Left lung (tissue), 4 donors: ENCODE measurements at regions not wholly inside any gene's neighbourhood (a gene's known extent, or its start where the extent isn't known, plus 50 kb on each side); places are given as distances from the start of the nearest gene placed in this dataset.

ENCODE experiments used
- ATAC-seq: fragments of 200-7000 bp; cut with Tn5 transposase; one replicate; pipeline ENCODE4 v1.9.1; 2020; ENCODE audit warnings: moderate library complexity
- DNase-seq, 4 donors: peaks; one replicate each; pipeline ENCODE4 v3.0.0-alpha.2; 2013 to 2020
- H3K27ac ChIP-seq, 2 donors: fragments of 200-600 bp; sonication (generic) in 1 of 2; one replicate each; pipeline versions ENCODE4 v1.5.0 to v1.8.0; 2020 to 2021
- H3K27me3 ChIP-seq, 2 donors: fragments of 200-600 bp; sonication (generic) in 1 of 2; one replicate each; pipeline versions ENCODE4 v1.5.0 to v1.8.0; 2020 to 2021
- H3K36me3 ChIP-seq, 2 donors: fragments of 200-600 bp; sonication (generic) in 1 of 2; one replicate each; pipeline versions ENCODE4 v1.5.0 to v1.8.0; 2020 to 2021
- H3K4me1 ChIP-seq, 2 donors: fragments of 200-600 bp; one replicate each; pipeline ENCODE4 v1.8.0; 2021
- H3K4me3 ChIP-seq, 2 donors: fragments of 200-600 bp; sonication (generic) in 1 of 2; one replicate each; pipeline versions ENCODE4 v1.5.0 to v1.8.0; 2020 to 2021; ENCODE audit warnings: mild to moderate bottlenecking in 1 of 2
- H3K9me3 ChIP-seq, 2 donors: fragments of 200-600 bp; sonication (generic) in 1 of 2; one replicate each; pipeline versions ENCODE4 v1.5.0 to v1.8.0; 2020 to 2021
- intact Hi-C, 2 donors: fragments of 100-400 bp; cut with DNase I; formaldehyde crosslinking; loops; one replicate each; pipeline versions ENCODE4 v1.11.2 to v1.14.2; 2022
- TF ChIP-seq, protein P1 (sequence below), 2 donors: fragments of 200-600 bp; sonication (generic) in 1 of 2; IDR thresholded peaks; one replicate each; pipeline versions ENCODE4 v1.5.0 to v1.8.0; 2021; ENCODE audit warnings: antibody characterized with exemption in 2 of 2
- donor health status: DM: no; HTN: yes; CAD: no.
- donor health status: DM: no; HTN: no; CAD: no.

DNA sequence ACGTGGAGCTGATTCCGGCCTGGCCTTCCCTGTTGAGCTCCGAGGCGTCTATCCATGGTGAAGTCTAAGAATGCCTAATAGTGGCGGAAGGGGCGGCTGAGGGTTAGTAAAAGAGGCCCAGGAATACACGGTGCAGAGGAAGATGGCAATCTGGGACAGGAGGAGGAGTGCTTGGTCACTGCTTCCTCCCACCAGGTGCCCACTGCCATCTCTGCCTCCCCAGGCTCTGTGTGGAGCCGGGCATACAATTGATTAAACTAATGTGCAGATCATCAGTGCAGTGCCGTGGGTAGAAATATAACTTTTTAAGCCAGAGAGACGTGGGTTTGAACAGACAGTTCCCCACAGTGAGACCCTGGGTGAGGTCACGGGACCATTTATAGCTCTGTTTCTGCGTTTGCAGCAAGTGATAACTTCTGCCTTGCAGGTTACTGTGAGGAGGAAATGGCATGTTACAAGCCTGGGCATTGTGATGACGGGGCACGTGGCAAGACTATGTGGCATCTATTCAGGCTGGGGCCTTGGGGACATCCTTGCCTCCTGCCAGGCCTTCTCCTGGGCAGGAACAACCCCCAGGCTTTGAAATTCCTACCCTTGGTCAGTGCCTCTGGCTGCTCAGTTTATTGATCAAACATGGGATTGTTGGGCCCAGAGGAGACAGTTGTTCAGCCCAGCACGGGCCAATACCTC, 204.9 kb downstream of the ASB1 start:
- DNase-seq (no peak), ATAC-seq (no peak)
- TF ChIP-seq, protein P1, sequence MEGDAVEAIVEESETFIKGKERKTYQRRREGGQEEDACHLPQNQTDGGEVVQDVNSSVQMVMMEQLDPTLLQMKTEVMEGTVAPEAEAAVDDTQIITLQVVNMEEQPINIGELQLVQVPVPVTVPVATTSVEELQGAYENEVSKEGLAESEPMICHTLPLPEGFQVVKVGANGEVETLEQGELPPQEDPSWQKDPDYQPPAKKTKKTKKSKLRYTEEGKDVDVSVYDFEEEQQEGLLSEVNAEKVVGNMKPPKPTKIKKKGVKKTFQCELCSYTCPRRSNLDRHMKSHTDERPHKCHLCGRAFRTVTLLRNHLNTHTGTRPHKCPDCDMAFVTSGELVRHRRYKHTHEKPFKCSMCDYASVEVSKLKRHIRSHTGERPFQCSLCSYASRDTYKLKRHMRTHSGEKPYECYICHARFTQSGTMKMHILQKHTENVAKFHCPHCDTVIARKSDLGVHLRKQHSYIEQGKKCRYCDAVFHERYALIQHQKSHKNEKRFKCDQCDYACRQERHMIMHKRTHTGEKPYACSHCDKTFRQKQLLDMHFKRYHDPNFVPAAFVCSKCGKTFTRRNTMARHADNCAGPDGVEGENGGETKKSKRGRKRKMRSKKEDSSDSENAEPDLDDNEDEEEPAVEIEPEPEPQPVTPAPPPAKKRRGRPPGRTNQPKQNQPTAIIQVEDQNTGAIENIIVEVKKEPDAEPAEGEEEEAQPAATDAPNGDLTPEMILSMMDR (IDR thresholded peaks at IDR 0.05): no peak
- Histone ChIP-seq H3K4me1 (no peaks in the 10 kb centered on the region), H3K36me3 (no peaks in the 10 kb centered on the region), H3K4me3 (no peak overlapping the region), H3K27me3 (no peaks in the 10 kb centered on the region), H3K27ac (no peak overlapping the region), H3K9me3 (no peaks in the 10 kb centered on the region)
- intact Hi-C loops: no loop called here

DNA sequence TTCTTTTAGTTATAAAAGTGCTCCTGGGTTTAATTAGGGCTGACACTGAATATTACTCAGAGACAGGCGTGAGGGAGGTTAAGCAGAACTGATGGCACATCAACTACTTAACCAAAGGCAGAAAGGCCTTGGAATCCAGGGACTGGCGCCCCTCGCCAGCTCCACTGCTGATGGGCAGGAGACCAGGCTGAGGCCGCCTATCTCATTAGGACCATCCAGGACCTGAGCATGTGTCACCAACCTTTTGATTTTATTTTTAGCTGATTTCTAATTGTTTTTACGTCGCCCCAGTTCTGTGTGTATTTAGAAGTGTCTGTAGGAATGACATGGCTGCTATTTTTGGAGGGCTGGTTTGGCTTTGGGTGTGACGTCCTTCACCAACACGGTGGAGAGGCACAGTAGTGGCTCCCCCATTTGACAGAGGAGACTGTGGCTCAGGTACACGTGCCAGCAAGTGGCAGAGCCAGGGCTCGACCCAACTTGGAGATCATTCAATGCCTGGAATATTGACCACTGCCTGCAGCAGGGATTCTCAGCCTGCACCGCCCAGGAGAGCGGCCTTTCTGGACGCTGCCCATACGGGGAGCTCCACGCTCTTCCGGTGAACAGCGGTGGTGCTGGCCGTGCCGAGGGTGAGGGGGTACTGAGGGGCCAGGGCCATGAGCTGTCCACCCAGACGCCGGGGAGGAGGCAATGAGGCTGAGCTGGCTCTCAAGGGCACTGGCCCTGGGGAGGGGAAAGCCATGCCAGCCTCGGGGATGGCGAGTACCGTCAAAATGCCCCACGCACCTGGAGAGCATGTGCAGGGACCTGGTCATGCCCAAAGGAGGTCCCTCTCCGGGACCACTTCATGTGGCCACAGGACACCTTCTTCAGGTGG, 205.7 kb downstream of the ASB1 start:
- Histone ChIP-seq H3K27ac (no peak overlapping the region), H3K4me1 (no peaks in the 10 kb centered on the region), H3K36me3 (no peaks in the 10 kb centered on the region), H3K9me3 (no peaks in the 10 kb centered on the region), H3K27me3 (no peaks in the 10 kb centered on the region), H3K4me3 (no peak overlapping the region)
- DNase-seq (no peak), ATAC-seq (no peak)
- intact Hi-C loops: no loop called here
- TF ChIP-seq, protein P1 (IDR thresholded peaks at IDR 0.05): no peak

DNA sequence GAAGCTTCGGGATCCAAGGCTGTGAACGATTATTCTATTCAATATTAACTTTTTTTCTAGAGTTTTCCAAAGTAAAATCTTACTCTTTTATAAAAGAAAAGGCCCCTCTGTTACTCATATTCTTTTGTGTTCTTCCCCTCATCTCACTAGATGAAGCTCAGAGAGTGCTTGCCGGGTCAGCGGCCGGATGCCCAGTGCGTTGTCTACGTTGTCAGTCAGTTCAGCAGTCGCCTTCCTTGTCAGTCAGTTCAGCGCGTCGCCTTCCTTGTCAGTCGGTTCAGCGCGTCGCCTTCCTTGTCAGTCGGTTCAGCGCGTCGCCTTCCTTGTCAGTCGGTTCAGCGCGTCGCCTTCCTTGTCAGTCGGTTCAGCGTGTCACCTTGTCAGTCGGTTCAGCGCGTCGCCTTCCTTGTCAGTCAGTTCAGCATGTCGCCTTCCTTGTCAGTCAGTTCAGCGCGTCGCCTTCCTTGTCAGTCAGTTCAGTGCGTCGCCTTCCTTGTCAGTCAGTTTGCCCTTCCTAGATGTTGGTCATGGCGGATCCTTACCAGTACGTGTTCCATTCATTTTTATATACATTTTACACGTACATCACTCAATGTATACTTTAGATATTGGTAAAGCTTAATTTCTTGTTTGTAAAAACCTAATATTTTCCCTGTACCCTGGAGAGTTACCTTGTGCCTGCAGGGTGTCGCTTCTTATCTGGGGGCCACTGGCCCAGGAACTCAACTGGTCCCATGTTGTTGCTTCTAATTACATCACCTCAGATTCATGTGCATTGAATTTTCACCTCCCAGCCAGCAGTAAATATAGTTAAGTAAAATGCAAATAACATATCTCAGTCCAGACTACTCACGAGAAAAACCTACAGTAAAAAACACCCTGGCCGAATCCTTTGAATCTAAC, 206.9 kb downstream of the ASB1 start:
- Histone ChIP-seq H3K27me3 (no peaks in the 10 kb centered on the region), H3K36me3 (no peaks in the 10 kb centered on the region), H3K27ac (no peak overlapping the region), H3K9me3 (no peaks in the 10 kb centered on the region), H3K4me3 (no peak overlapping the region), H3K4me1 (no peaks in the 10 kb centered on the region)
- no peak for ATAC-seq
- TF ChIP-seq, protein P1 (IDR thresholded peaks at IDR 0.05): no peak
- no peak for DNase-seq
- intact Hi-C loops: no loop called here

DNA sequence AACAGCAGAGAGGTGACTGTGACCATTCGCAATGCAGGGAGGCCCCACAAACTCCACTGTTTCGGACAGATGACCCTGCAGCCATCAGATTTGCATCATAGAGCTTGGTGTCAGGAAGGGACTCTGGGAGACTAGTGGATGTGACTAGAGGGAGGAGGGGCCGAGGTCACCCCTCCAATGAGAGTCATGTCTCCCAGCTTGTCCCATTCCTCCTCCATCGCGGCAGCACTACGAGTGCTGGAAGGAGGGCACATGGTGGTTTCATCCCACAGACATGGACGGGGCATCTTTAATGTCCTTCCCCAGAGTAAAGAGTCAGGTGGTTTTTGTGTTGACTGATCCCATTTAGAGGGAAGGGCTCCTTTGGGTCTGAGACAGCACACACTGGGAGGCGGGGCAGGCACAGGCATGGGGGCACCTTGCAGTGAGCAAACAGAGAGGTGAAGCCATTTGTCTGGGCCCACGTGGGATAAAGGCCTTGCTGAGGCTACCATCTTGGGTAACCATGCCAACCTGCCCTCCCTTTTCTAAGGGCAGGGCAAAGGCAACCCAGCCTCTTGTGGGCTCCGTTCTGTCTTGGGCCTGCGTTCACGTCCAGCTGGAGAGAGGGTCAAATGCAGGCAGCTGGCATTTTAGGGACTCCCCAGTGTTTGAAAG, 208.1 kb downstream of the ASB1 start:
- H3K36me3 ChIP-seq: no peaks in the 10 kb centered on the region
- no peaks in the 10 kb centered on the region for H3K4me1 ChIP-seq
- ATAC-seq: no peak
- H3K27ac ChIP-seq: no peak overlapping the region
- H3K4me3 ChIP-seq: no peak overlapping the region
- TF ChIP-seq, protein P1 (IDR thresholded peaks at IDR 0.05): no peak
- intact Hi-C loops: no loop called here
- no peaks in the 10 kb centered on the region for H3K9me3 ChIP-seq
- DNase-seq: no peak
- no peaks in the 10 kb centered on the region for H3K27me3 ChIP-seq
